ENCODE measurements at regions not wholly inside any gene's neighbourhood (a gene's known extent, or its start where the extent isn't known, plus 50 kb on each side); places are given as distances from the start of the nearest gene placed in this dataset.

- Histone ChIP-seq H3K27ac (no peak overlapping the region), H3K9me3 (no peaks in the 10 kb centered on the region), H3K4me1 (ENCODE audit: insufficient read depth) (no peaks in the 10 kb centered on the region), H3K4me3 (no peak overlapping the region), H3K36me3 (no peaks in the 10 kb centered on the region), H3K27me3 (no peaks in the 10 kb centered on the region)
- DNase-seq: no peak
- TF ChIP-seq POLR2A (IDR thresholded peaks at IDR 0.05): no peak
- no peak for TF ChIP-seq CTCF (IDR thresholded peaks at IDR 0.05)
- no peak for TF ChIP-seq EP300 (IDR thresholded peaks at IDR 0.05)
- intact Hi-C loops (cut with DNase I): no loop called here
- WGBS, 3 donors: 64 to 78% (median 74%) methylated on average over 2 of the region's 2 CpGs
Observed at GRCh38 chr18:43656547-43656946, 379.3 kb upstream of the SYT4 start.

DNA sequence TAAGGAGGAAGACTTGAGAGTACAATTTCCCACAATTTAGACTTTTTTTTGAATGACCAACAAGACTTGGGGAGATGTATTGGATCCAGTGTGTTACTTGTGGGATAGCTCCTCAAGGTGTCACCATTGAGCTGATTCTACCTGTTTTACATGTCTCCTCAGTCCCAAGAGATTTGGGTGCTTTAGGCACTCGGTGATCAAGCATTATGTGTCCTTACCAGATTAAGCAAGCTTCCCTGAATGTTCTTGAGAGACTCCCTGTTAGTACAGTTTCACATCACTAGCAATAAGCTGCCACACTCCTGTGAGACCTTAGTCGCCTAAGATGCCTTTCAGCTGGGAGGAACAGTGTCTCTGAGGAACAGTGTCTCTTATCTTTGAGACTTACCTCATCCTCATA, 384.3 kb upstream of the SYT4 start:
- Histone ChIP-seq H3K4me1 (ENCODE audit: insufficient read depth) (no peaks in the 10 kb centered on the region), H3K4me3 (no peak overlapping the region), H3K27ac (no peak overlapping the region), H3K9me3 (no peaks in the 10 kb centered on the region), H3K27me3 (no peaks in the 10 kb centered on the region), H3K36me3 (no peaks in the 10 kb centered on the region)
- intact Hi-C loops (cut with DNase I): no loop called here
- WGBS, 3 donors: 46 to 57% (median 55%) methylated on average over 2 of the region's 2 CpGs
- no peak for TF ChIP-seq EP300 (IDR thresholded peaks at IDR 0.05)
- TF ChIP-seq POLR2A (IDR thresholded peaks at IDR 0.05): no peak
- TF ChIP-seq CTCF (IDR thresholded peaks at IDR 0.05): no peak
- DNase-seq: no peak

DNA sequence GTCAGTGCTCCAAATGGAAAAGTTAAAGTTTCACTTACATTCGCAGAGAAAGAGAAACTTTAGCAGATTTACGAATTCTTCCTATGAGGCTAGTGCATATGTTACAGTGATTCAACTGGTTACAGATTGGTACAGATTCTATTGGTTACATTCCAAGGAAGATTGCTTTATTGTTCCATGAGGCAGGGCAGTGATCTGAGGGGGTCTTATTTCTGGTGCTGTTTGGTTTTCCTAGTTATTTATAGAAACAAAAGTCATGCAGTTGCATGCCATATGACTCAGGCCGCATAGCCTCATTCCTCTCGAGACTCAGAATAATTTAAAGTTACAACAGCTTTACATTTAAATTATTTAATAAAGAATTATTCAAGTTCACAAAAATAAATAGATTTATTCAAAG, 385.4 kb upstream of the SYT4 start:
- 66 to 79% (median 76%) methylated on average over 4 of the region's 4 CpGs for WGBS, 3 donors
- no peaks in the 10 kb centered on the region for H3K4me1 ChIP-seq (ENCODE audit: insufficient read depth)
- no peak for DNase-seq
- intact Hi-C loops (cut with DNase I): no loop called here
- no peaks in the 10 kb centered on the region for H3K36me3 ChIP-seq
- no peak overlapping the region for H3K27ac ChIP-seq
- H3K9me3 ChIP-seq: no peaks in the 10 kb centered on the region
- H3K4me3 ChIP-seq: no peak overlapping the region
- no peaks in the 10 kb centered on the region for H3K27me3 ChIP-seq
- TF ChIP-seq CTCF (IDR thresholded peaks at IDR 0.05): no peak
- TF ChIP-seq POLR2A (IDR thresholded peaks at IDR 0.05): no peak
- TF ChIP-seq EP300 (IDR thresholded peaks at IDR 0.05): no peak

DNA sequence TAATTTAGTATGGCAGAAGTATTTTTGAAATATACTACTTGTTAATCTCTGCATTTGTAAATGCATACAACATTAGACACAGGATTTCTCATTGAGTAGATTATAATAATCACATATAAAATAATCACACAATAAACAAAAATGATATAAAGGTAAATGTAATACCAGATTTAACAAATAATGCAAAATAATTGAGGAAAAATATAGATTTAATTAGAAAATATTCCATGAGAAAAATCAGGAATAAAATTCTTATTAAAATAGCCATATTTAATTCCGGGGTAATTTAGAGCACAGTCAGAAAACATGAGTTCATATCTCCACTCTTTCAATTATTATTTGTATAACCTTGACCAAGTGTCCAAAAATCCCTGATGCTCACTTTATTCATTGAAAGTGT, 385.9 kb upstream of the SYT4 start:
- Histone ChIP-seq H3K27me3 (no peaks in the 10 kb centered on the region), H3K4me3 (no peak overlapping the region), H3K9me3 (no peaks in the 10 kb centered on the region), H3K27ac (no peak overlapping the region), H3K36me3 (no peaks in the 10 kb centered on the region), H3K4me1 (ENCODE audit: insufficient read depth) (no peaks in the 10 kb centered on the region)
- no peak for TF ChIP-seq POLR2A (IDR thresholded peaks at IDR 0.05)
- TF ChIP-seq CTCF (IDR thresholded peaks at IDR 0.05): no peak
- TF ChIP-seq EP300 (IDR thresholded peaks at IDR 0.05): no peak
- DNase-seq: no peak
- intact Hi-C loops (cut with DNase I): no loop called here
- 11 to 40% (median 20%) methylated on average over 1 of the region's 1 CpG for WGBS, 3 donors
